GM21529 (cell line): ENCODE measurements at regions not wholly inside any gene's neighbourhood (a gene's known extent, or its start where the extent isn't known, plus 50 kb on each side); places are given as distances from the start of the nearest gene placed in this dataset.

Experiments
- ATAC-seq: cut with Tn5 transposase; IDR thresholded peaks from one replicate; pipeline ENCODE4 v1.9.1; 2021; ENCODE audit not compliant: unreplicated experiment

DNA sequence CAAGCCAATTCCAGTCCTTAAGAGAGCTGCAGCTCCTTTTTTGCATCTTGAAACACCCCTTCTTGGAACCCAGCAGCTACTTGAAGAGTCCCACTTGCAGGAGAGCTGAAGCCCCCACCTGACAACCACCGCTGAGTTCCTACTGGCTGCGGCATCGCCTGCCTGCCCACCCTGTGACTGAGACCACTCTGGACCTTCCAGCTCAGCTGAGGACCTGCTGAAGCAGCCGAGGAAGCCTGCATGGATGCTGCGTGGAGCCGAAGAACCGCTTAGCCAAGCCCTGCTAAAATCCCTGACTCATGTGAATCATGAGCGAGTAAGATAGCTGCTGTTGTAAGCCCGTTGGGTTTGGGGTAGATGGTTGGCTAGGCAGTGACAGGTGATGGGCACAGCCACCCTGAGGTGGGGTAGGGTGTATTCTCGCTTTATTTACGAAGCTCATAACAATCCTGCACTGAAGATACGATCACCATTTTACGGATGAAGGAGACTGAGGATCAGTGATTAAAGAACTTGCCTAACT lies 78.4 kb downstream of the INHBB start:
- ATAC-seq, result no peak

DNA sequence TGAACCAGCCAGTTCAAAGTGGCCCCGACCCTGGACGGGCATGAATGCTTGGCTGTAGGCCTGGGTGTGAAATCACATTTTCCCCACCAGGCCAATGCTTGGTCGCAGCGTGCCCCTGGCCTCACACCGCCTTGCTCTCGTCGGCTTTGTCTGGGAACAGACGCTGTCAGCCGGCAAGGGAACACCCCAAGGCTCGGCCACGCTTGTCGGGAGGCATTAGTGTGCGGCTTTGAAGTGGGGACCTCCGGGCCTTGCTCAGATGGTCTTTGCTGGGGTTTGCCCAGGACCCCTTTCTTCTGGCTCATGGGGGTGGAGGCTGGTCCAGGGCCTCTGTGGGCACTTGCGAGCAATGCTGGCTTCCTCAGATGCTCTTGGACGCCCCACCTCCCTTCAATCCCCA lies 79.1 kb downstream of the INHBB start:
- no peak for ATAC-seq

- no peak for ATAC-seq
These were observed 82.8 kb downstream of the INHBB start for GRCh38 chr2:120428748-120429147.

- no peak for ATAC-seq
These were observed 83.9 kb downstream of the INHBB start for GRCh38 chr2:120429586-120430500.

- ATAC-seq, result no peak
These were observed 84.5 kb downstream of the INHBB start for GRCh38 chr2:120430501-120430830.

DNA sequence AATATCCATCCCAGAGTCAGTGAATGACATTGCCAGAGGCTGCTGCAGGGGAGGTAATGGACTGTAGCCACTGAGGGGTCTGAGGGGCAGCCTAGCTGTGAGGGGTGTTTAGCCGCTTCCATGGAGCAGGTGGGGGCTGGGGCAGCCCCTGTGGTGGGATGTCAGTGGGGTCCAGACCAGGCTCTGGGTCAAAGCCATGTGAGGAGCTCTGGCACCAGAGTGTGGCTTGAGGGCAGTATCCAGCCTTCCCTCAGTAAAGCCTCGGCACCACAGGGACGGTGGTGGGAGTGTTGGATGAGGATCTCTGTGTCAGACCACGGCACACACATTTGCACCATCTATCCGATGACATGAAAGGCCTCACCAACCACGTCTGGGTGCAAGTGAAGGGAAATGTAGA lies 85.0 kb downstream of the INHBB start:
- ATAC-seq, result no peak

DNA sequence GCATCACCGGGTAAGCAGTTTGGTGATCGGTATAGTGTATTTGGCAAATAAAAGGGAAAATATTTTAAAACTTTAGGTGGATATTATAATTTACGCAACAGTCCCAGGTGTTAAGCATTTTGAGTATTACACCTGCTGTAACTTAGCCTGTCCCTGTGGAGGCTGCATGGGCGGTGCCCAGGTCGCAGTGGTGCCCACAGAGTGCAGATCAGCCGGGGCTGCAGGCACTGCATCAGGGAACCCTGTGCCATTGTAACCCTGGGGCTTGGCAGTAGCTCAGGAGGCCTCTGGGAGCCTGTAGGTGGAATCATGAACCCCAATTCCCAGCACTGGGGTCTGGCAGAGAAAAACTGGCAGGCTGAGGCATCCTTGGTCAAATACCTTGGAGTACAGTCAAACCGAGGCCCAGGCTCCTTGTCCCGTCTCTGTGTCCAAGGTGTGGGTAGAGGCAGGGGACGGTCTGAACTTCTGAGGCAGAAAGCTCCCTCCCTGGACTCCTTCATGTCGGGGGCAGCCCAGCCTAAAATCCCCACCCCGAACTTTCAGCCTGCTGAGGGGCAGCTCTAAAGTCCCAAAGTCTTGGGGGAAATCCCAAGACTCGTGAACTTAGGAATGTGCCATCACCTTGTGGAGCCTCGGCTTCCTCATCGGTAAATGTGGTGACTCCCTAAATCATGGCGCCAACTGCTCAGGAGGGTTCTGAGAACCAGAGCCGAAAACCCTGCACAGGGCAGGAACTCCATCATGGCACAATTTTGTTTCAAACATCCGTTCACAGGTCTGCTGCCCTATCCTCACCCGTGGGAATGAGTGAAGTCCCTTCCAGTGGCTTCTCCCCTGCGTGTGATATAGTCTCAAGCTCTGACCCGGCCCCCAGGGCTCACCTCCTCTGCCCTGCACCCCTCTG lies 85.7 kb downstream of the INHBB start:
- ATAC-seq, result no peak

- no peak for ATAC-seq
These were observed 86.5 kb downstream of the INHBB start for GRCh38 chr2:120432293-120432975.

DNA sequence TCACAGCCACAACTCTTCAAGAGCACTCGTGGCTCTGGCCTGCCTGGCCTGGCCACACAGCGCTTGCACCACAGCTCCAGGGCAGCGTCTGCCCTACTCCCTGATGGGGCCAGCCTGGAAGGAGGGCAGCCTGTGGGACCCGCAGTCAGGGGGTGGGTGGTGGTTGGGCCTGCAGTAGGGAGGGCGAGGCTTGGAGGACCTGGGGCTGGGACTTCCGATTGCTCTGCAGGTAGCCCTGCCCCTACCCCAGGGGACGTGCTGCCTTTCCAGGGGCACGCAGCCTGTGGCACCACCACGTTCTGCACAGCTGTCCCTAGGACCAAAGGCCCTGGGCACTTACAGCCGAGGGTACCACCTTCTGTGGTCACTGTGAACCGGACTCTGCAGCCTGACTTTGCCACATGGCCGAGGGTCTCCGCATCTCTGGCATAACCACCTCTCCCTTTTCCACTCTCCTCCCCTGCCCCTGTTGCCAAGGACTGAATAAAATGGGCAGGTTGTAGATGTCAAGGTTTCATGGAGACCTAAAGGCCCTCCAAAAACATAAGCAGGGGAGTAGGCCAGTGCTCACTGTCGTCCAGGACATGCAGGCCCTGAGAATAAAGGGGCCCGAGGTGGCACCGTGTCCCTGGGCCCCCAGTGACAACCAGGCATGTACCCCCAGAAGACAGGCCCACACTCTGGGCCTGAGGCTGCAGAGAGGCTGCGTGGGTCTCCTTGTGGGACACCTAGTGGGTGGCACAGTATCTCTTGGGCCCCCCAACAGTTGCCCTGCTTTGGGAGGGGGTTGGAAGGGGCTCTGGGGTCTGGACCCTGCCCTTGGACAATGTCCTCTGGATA lies 87.3 kb downstream of the INHBB start:
- ATAC-seq, result no peak

DNA sequence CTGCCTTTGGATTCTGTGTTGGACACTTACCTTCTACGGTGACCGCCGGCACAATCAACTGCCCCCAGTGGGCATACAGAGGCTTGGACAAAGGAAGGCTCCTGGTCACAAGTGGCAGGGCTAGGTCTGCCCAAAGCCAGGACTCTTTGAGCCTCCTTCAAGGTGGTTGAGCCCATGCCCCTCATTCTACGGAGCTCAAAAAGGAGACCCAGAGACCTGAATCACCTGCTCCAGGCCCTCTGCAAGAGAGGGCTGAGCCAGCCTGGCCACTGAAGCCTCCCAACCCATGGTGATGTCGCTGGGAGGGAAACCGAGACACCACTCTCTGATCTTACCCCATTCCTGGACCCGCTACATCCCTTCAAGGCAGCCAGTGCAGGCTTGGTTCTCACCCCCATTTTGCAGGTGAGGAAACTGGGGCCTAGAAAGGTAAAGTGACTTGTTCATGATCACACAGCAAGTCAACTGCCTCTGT lies 87.9 kb downstream of the INHBB start:
- ATAC-seq, result no peak

GRCh38 chr2:120434492-120435308 lies 88.8 kb downstream of the INHBB start:
- no peak for ATAC-seq

DNA sequence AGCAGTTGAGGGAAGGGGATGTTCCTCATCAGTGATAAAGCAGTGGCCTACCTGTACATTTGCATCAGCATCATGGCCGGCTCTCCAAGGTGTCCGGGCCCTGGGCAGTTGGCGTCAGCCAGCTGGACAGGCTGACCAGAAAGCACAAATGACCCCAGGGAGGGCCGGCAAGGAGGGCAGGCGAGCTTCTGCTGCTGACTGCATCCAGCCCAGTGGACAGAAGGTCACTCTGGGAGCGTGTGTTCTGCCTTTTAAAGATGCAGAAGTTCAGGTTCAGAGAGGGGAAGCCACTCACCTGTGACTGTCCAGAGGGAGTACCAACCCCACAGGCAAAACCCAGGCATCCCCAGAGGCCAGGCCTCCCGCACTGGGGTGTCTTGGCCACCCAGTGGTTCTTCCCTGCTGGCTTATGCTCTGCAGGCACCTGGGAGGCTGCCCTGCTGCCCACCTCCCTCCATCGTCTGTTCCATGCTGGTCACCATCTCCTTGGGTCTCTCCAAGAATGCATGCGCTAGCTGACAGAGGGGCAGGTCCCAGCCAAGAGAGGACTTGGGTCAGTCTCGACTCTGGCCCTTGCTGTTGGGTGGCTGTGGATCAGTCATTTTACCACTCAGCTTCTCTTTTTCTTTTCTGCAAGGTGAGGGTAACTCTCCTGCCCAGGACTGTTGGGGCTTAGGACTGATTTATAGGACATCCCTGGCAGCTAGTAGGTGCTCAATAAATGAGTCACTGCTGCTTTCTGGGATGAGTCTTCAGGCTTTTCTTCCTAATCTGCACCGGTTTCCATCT lies 89.9 kb downstream of the INHBB start:
- ATAC-seq, result no peak

DNA sequence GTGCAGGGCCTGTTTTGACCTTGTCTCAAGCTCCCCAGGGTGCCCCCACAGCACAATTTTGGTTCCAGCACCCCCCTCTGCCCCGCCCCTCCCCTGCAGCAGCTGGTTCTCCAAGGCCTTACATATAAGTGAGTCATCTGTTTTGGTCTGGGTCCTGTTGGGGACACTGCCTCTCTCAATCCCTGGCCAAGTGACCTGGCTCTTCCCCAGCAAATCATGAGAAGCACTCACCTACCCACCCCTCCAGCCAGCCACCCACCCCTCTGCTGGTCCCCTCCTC lies 90.5 kb downstream of the INHBB start:
- no peak for ATAC-seq

GRCh38 chr2:120436885-120437603 lies 91.1 kb downstream of the INHBB start:
- ATAC-seq, result no peak

DNA sequence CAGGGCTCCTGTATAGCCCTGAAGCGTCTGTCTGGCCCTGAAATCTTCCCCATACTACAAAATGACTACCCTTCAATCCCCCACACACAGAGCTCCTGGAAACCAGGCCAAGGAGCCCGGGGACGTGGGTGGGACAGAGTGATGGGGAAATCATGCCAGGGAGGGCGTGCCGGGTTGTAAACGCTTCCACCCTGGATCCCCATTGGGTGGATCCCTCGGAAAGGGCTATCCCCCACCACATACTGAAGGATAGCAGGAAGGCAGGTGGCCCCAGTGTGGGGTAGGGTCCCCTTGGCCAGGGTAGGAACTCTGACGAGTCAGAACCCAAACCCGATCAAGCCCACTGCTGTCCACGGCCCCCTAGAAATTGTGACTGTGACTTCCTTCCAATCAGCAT lies 91.7 kb downstream of the INHBB start:
- no peak for ATAC-seq

GRCh38 chr2:120438301-120439066 lies 92.5 kb downstream of the INHBB start:
- ATAC-seq, result no peak

DNA sequence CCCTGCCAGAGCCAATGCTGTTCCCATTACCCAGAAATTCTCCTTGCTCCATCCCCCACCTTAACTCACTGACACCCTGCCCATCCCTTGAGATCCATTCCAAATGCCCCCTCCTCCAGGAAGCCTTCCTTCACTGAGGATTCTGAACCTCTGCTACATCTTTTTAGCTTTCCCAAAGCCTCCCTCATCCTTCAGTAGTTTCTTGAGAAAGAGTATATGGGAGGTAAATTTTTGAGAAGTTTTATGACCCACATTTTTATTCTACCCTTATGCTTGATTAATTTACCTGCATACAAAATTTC lies 93.1 kb downstream of the INHBB start:
- no peak for ATAC-seq
